GM12878 (cell line): ENCODE measurements at regions not wholly inside any gene's neighbourhood (a gene's known extent, or its start where the extent isn't known, plus 50 kb on each side); places are given as distances from the start of the nearest gene placed in this dataset.

ENCODE experiments used
- BMI1 ChIP-seq: fragments of 450-650 bp; IDR thresholded peaks from 2 replicates; pipeline ENCODE4 v1.6.1; 2016; ENCODE audit warnings: mild to moderate bottlenecking, moderate library complexity, borderline replicate concordance
- CBX5 ChIP-seq: sonication (generic); IDR thresholded peaks from 2 replicates; pipeline ENCODE4 v1.6.1; 2016; ENCODE audit warnings: low read depth, moderate library complexity, mild to moderate bottlenecking, inconsistent platforms
- CREM ChIP-seq: IDR thresholded peaks from 2 replicates; pipeline ENCODE4 v1.6.1; 2014; ENCODE audit warnings: antibody characterized with exemption, low read depth
- ESRRA ChIP-seq: IDR thresholded peaks from 2 replicates; pipeline ENCODE4 v1.6.1; 2012; ENCODE audit warnings: mild to moderate bottlenecking, low read length, improper control_type of control experiment
- ETV6 ChIP-seq, 2 experiments: fragments of 450-650 bp in 1 of 2; IDR thresholded peaks in 1 of 2; conservative IDR thresholded peaks in 1 of 2; 2 replicates each; pipeline ENCODE4 v1.6.1; 2014; ENCODE audit warnings: antibody characterized with exemption in 1 of 2, borderline replicate concordance in 1 of 2, low read depth in 1 of 2, mild to moderate bottlenecking in 1 of 2, moderate library complexity in 1 of 2
- EZH2 ChIP-seq: IDR thresholded peaks from 2 replicates; pipeline ENCODE4 v1.6.1; 2012; ENCODE audit warnings: low read depth, mild to moderate bottlenecking, control low read depth, inconsistent platforms, low read length, borderline replicate concordance; ENCODE audit not compliant: control insufficient read depth
- FOXM1 ChIP-seq: IDR thresholded peaks from 2 replicates; pipeline ENCODE4 v1.6.1; 2012; ENCODE audit warnings: low read depth, mild to moderate bottlenecking, inconsistent platforms, low read length, moderate library complexity
- GABPA ChIP-seq: IDR thresholded peaks from 2 replicates; pipeline ENCODE4 v1.6.1; 2014; ENCODE audit warnings: antibody characterized with exemption, low read depth, mild to moderate bottlenecking, inconsistent platforms
- GATAD2B ChIP-seq: fragments of 450-650 bp; conservative IDR thresholded peaks from 2 replicates; pipeline ENCODE4 v1.6.1; 2017; ENCODE audit warnings: low read depth, mild to moderate bottlenecking, moderate library complexity
- HCFC1 ChIP-seq: fragments of 150-350 bp; IDR thresholded peaks from 2 replicates; pipeline ENCODE4 v1.6.1; 2014; ENCODE audit warnings: low read length
- HDAC2 ChIP-seq: fragments of 200-600 bp; sonication (generic); IDR thresholded peaks from 2 replicates; pipeline ENCODE4 v1.6.1; 2017
- MYC ChIP-seq: IDR thresholded peaks from 2 replicates; pipeline ENCODE4 v1.6.1; 2011; ENCODE audit warnings: mild to moderate bottlenecking, low read length, moderate library complexity, inconsistent platforms; ENCODE audit not compliant: insufficient read depth, insufficient replicate concordance, insufficient read length, severe bottlenecking
- NBN ChIP-seq: fragments of 450-650 bp; IDR thresholded peaks from 2 replicates; pipeline ENCODE4 v1.6.1; 2016
- NFIC ChIP-seq: IDR thresholded peaks from 2 replicates; pipeline ENCODE4 v1.6.1; 2012; ENCODE audit warnings: low read depth, mild to moderate bottlenecking, inconsistent platforms, low read length, moderate library complexity
- POLR2A ChIP-seq: IDR thresholded peaks from 2 replicates; pipeline ENCODE4 v1.6.1; 2011; ENCODE audit warnings: low read depth, mild to moderate bottlenecking, low read length
- RBBP5 ChIP-seq: fragments of 200-600 bp; sonication (generic); conservative IDR thresholded peaks from 2 replicates; pipeline ENCODE4 v1.6.1; 2016
- RCOR1 ChIP-seq: conservative IDR thresholded peaks from 2 replicates; pipeline ENCODE4 v1.6.1; 2012; ENCODE audit warnings: low read depth, low read length, improper control_type of control experiment
- SMAD1 ChIP-seq: fragments of 450-650 bp; IDR thresholded peaks from 2 replicates; pipeline ENCODE4 v1.6.1; 2018; ENCODE audit warnings: mild to moderate bottlenecking, low read depth; ENCODE audit not compliant: partially characterized antibody
- SMAD5 ChIP-seq: IDR thresholded peaks from 2 replicates; pipeline ENCODE4 v1.6.1; 2016; ENCODE audit warnings: antibody characterized with exemption, low read depth
- SMC3 ChIP-seq: IDR thresholded peaks from 2 replicates; pipeline ENCODE4 v1.6.1; 2011; ENCODE audit warnings: low read length, improper control_type of control experiment, borderline replicate concordance
- SRF ChIP-seq, 2 experiments: IDR thresholded peaks; 2 replicates each; pipeline ENCODE4 v1.6.1; 2011; ENCODE audit warnings: low read depth in 2 of 2, low read length in 2 of 2, mild to moderate bottlenecking in 1 of 2, moderate library complexity in 1 of 2
- ZNF207 ChIP-seq: fragments of 450-650 bp; IDR thresholded peaks from 2 replicates; pipeline ENCODE4 v1.6.1; 2014; ENCODE audit warnings: antibody characterized with exemption, mild to moderate bottlenecking, borderline replicate concordance
- TF ChIP-seq, protein P1 (sequence below): IDR thresholded peaks from 2 replicates; pipeline ENCODE4 v1.6.1; 2011; ENCODE audit warnings: low read depth, mild to moderate bottlenecking, low read length, moderate library complexity, borderline replicate concordance; ENCODE audit errors: extremely low read depth
- TF ChIP-seq, protein P2 (sequence below): fragments of 150-350 bp; IDR thresholded peaks from 2 replicates; pipeline ENCODE4 v1.6.1; 2016; ENCODE audit warnings: low read depth, low read length
- TF ChIP-seq, protein P3 (sequence below): fragments of 450-650 bp; IDR thresholded peaks from 2 replicates; pipeline ENCODE4 v1.6.1; 2017; ENCODE audit warnings: antibody characterized with exemption, mild to moderate bottlenecking, moderate library complexity

DNA sequence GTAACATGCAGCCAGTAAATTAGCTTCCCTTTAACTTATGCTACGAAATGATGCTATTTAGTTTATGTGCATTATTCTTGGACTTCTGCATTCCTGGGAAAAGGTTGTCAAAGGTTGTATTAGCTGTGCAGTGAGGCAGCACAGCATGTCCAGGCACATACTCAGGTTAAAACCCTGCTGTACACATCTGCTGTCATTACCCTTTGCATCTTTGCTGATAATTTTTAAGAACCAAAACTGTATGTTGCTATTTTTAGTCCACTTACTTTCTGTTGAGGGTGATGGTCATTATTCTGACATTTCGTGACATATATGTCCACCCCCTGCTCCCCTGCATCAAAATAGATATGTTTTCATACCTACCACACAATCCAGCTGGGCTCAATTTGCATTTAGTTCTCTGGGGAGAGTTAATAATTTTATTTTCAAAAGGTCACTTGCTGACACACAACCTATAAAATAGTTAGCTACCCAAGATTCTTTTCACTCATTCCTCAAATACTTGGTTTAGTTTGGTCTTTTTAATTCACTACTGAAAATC is 142.5 kb upstream of the SPACA1 start (continued):
- no peak for TF ChIP-seq SRF (IDR thresholded peaks at IDR 0.05; ENCODE audit: low read depth in 2 of 2, low read length in 2 of 2)
- no peak for TF ChIP-seq EZH2
- TF ChIP-seq GABPA = peak; percentile 42; the same call in 1 of the 2 replicates
- TF ChIP-seq ESRRA = no peak
- no peak for TF ChIP-seq HCFC1
- 0 out of 2 replicates have a peak, but pooled peaks have one; percentile 42 for TF ChIP-seq CBX5
- TF ChIP-seq, protein P1, sequence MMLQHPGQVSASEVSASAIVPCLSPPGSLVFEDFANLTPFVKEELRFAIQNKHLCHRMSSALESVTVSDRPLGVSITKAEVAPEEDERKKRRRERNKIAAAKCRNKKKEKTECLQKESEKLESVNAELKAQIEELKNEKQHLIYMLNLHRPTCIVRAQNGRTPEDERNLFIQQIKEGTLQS = no peak
- no peak for TF ChIP-seq ZNF207
- TF ChIP-seq POLR2A = no peak
- no peak for TF ChIP-seq SMC3
- no peak for TF ChIP-seq SMAD1
- peak; percentile 71; the same call in 1 of the 2 replicates for TF ChIP-seq BMI1
- TF ChIP-seq ETV6 (conservative IDR thresholded peaks at IDR 0.05 in 1 of 2, IDR thresholded peaks at IDR 0.05 in 1 of 2; ENCODE audit: borderline replicate concordance in 1 of 2, low read depth in 1 of 2) = peak in 1 of 2 experiments; percentile 72; a peak in 2 of 4 replicates
- TF ChIP-seq NBN = peak; percentile 58; the same call in 1 of the 2 replicates
- no peak for TF ChIP-seq RCOR1
- TF ChIP-seq CREM = peak; percentile 85
- TF ChIP-seq GATAD2B = peak; percentile 46; the same call in 1 of the 2 replicates
- TF ChIP-seq HDAC2 = no peak
- peak; percentile 99 for TF ChIP-seq FOXM1
- peak; percentile 96 for TF ChIP-seq NFIC
- no peak for TF ChIP-seq RBBP5
- TF ChIP-seq, protein P2, sequence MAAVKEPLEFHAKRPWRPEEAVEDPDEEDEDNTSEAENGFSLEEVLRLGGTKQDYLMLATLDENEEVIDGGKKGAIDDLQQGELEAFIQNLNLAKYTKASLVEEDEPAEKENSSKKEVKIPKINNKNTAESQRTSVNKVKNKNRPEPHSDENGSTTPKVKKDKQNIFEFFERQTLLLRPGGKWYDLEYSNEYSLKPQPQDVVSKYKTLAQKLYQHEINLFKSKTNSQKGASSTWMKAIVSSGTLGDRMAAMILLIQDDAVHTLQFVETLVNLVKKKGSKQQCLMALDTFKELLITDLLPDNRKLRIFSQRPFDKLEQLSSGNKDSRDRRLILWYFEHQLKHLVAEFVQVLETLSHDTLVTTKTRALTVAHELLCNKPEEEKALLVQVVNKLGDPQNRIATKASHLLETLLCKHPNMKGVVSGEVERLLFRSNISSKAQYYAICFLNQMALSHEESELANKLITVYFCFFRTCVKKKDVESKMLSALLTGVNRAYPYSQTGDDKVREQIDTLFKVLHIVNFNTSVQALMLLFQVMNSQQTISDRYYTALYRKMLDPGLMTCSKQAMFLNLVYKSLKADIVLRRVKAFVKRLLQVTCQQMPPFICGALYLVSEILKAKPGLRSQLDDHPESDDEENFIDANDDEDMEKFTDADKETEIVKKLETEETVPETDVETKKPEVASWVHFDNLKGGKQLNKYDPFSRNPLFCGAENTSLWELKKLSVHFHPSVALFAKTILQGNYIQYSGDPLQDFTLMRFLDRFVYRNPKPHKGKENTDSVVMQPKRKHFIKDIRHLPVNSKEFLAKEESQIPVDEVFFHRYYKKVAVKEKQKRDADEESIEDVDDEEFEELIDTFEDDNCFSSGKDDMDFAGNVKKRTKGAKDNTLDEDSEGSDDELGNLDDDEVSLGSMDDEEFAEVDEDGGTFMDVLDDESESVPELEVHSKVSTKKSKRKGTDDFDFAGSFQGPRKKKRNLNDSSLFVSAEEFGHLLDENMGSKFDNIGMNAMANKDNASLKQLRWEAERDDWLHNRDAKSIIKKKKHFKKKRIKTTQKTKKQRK = no peak
- no peak for TF ChIP-seq MYC
- TF ChIP-seq SMAD5 = no peak
- TF ChIP-seq, protein P3, sequence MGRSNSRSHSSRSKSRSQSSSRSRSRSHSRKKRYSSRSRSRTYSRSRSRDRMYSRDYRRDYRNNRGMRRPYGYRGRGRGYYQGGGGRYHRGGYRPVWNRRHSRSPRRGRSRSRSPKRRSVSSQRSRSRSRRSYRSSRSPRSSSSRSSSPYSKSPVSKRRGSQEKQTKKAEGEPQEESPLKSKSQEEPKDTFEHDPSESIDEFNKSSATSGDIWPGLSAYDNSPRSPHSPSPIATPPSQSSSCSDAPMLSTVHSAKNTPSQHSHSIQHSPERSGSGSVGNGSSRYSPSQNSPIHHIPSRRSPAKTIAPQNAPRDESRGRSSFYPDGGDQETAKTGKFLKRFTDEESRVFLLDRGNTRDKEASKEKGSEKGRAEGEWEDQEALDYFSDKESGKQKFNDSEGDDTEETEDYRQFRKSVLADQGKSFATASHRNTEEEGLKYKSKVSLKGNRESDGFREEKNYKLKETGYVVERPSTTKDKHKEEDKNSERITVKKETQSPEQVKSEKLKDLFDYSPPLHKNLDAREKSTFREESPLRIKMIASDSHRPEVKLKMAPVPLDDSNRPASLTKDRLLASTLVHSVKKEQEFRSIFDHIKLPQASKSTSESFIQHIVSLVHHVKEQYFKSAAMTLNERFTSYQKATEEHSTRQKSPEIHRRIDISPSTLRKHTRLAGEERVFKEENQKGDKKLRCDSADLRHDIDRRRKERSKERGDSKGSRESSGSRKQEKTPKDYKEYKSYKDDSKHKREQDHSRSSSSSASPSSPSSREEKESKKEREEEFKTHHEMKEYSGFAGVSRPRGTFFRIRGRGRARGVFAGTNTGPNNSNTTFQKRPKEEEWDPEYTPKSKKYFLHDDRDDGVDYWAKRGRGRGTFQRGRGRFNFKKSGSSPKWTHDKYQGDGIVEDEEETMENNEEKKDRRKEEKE = no peak
